Mesenchymal stem cell (in vitro differentiated cells and primary cell): ENCODE measurements at regions not wholly inside any gene's neighbourhood (a gene's known extent, or its start where the extent isn't known, plus 50 kb on each side); places are given as distances from the start of the nearest gene placed in this dataset.
A peak's percentile ranks its signal among the peaks of the same experiment; 100 is the strongest.

Source experiments
- DNase-seq: peaks from one replicate; pipeline ENCODE4 v3.0.0-alpha.2; 2013
- H2AFZ ChIP-seq: one replicate; pipeline ENCODE4 v1.6.1; 2013; ENCODE audit warnings: low read depth, mild to moderate bottlenecking, control low read depth, inconsistent platforms, low read length, moderate library complexity
- H2AK5ac ChIP-seq: 2 replicates; pipeline ENCODE4 v1.6.1; 2013; ENCODE audit warnings: low read length, moderate library complexity, mild to moderate bottlenecking, inconsistent platforms; ENCODE audit not compliant: severe bottlenecking
- H2BK120ac ChIP-seq: one replicate; pipeline ENCODE4 v1.6.1; 2013; ENCODE audit warnings: low read depth, mild to moderate bottlenecking, inconsistent platforms, low read length, moderate library complexity
- H2BK12ac ChIP-seq, 2 experiments: one replicate each; pipeline ENCODE4 v1.6.1; 2013; ENCODE audit warnings: inconsistent platforms in 2 of 2, low read length in 2 of 2, mild to moderate bottlenecking in 2 of 2, moderate library complexity in 2 of 2, control low read depth in 1 of 2
- H2BK15ac ChIP-seq: one replicate; pipeline ENCODE4 v1.6.1; 2013; ENCODE audit warnings: mild to moderate bottlenecking, low read depth, inconsistent platforms; ENCODE audit not compliant: poor library complexity, severe bottlenecking
- H2BK5ac ChIP-seq: 2 replicates; pipeline ENCODE4 v1.6.1; 2013; ENCODE audit warnings: low read depth, mild to moderate bottlenecking, low read length, control low read depth, inconsistent platforms; ENCODE audit not compliant: poor library complexity, severe bottlenecking
- H3K14ac ChIP-seq, 2 experiments: one replicate each; pipeline ENCODE4 v1.6.1; 2013; ENCODE audit warnings: inconsistent platforms in 2 of 2, low read length in 2 of 2, control low read depth in 1 of 2, mild to moderate bottlenecking in 1 of 2, moderate library complexity in 1 of 2
- H3K18ac ChIP-seq, 2 experiments: one replicate each; pipeline ENCODE4 v1.6.1; 2013; ENCODE audit warnings: inconsistent platforms in 2 of 2, low read length in 2 of 2, control low read depth in 1 of 2, low read depth in 1 of 2, mild to moderate bottlenecking in 1 of 2
- H3K23ac ChIP-seq, 2 experiments: one replicate each; pipeline ENCODE4 v1.6.1; 2013; ENCODE audit warnings: inconsistent platforms in 2 of 2, low read length in 2 of 2, mild to moderate bottlenecking in 2 of 2, moderate library complexity in 2 of 2, control low read depth in 1 of 2
- H3K27ac ChIP-seq: 2 replicates; pipeline ENCODE4 v1.5.1; 2013; ENCODE audit warnings: mild to moderate bottlenecking, moderate library complexity, low read length, control low read depth, inconsistent platforms; ENCODE audit not compliant: poor library complexity, severe bottlenecking
- H3K27me3 ChIP-seq, 2 experiments: 2 replicates each; pipeline versions ENCODE4 v1.6.1 to v1.7.0; 2013; ENCODE audit warnings: low read length in 2 of 2, mild to moderate bottlenecking in 2 of 2, moderate library complexity in 2 of 2, control low read depth in 1 of 2, inconsistent platforms in 1 of 2; ENCODE audit not compliant: control insufficient read depth in 1 of 2, insufficient read depth in 1 of 2
- H3K36me3 ChIP-seq, 2 experiments: 2 replicates each; pipeline versions ENCODE4 v1.6.1 to v1.7.0; 2013; ENCODE audit warnings: low read length in 2 of 2, control low read depth in 1 of 2, inconsistent platforms in 1 of 2, low read depth in 1 of 2, mild to moderate bottlenecking in 1 of 2; ENCODE audit not compliant: insufficient read depth in 2 of 2, control insufficient read depth in 1 of 2
- H3K4ac ChIP-seq, 2 experiments: one replicate each; pipeline ENCODE4 v1.6.1; 2013; ENCODE audit warnings: inconsistent platforms in 2 of 2, low read length in 2 of 2, mild to moderate bottlenecking in 2 of 2, moderate library complexity in 2 of 2, control low read depth in 1 of 2, low read depth in 1 of 2
- H3K4me1 ChIP-seq: 2 replicates; pipeline ENCODE4 v1.6.1; 2013; ENCODE audit warnings: low read depth, low read length, control low read depth; ENCODE audit not compliant: control insufficient read depth, insufficient read depth
- H3K4me2 ChIP-seq: 2 replicates; pipeline ENCODE4 v1.6.1; 2013; ENCODE audit warnings: low read length, mild to moderate bottlenecking, inconsistent platforms; ENCODE audit not compliant: poor library complexity, severe bottlenecking
- H3K4me3 ChIP-seq, 2 experiments: 2 replicates each; pipeline versions ENCODE4 v1.5.1 to v1.7.0; 2013; ENCODE audit warnings: low read length in 2 of 2, mild to moderate bottlenecking in 2 of 2, control low read depth in 1 of 2, low read depth in 1 of 2; ENCODE audit not compliant: insufficient read depth in 1 of 2
- H3K79me1 ChIP-seq: replicated peaks from 2 replicates; pipeline ENCODE4 v1.6.1; 2013; ENCODE audit warnings: mild to moderate bottlenecking, control low read depth, low read length, inconsistent platforms; ENCODE audit not compliant: poor library complexity, severe bottlenecking
- H3K9ac ChIP-seq: 2 replicates; pipeline ENCODE4 v1.7.0; 2013; ENCODE audit warnings: mild to moderate bottlenecking, low read length, moderate library complexity
- H3K9me3 ChIP-seq: 2 replicates; pipeline ENCODE4 v1.7.0; 2013; ENCODE audit warnings: mild to moderate bottlenecking, low read length; ENCODE audit not compliant: control insufficient read depth
- H4K8ac ChIP-seq: one replicate; pipeline ENCODE4 v1.6.1; 2013; ENCODE audit warnings: inconsistent platforms, mild to moderate bottlenecking, low read length, moderate library complexity
- H4K91ac ChIP-seq: one replicate; pipeline ENCODE4 v1.6.1; 2013; ENCODE audit warnings: mild to moderate bottlenecking, low read length, inconsistent platforms
- WGBS: methylation state at CpG from one replicate; pipeline ENCODE4 v1.1.7; 2013; ENCODE audit warnings: mixed read lengths; 5-methylcytosine and 5-hydroxymethylcytosine counted together

DNA sequence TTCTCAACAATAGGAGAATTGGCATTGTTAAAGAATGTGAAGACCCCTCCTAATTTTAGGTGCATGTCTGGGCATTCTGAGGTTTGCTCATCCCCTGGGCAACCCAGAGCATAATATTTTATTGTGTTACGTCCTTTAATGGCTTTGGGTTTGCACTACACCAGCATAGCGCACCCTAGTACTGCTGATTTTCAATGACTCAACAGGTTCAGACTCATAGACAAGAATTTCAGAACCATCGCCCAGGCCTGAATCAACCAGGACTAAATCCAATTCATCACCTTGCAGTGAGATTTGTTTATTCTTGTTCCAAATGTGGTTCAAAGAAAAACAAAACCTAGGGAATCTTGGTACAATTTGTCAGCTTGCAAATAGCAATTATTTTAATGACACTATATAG lies 137.8 kb upstream of the PHACTR1 start:
- H3K23ac ChIP-seq, result no peak overlapping the region
- no peak overlapping the region for H3K14ac ChIP-seq
- no peak overlapping the region for H3K9ac ChIP-seq
- no peaks in the 10 kb centered on the region for H3K9me3 ChIP-seq
- no peak overlapping the region for H3K4ac ChIP-seq
- H3K18ac ChIP-seq, result no peak overlapping the region
- no peaks in the 10 kb centered on the region for H3K27me3 ChIP-seq
- no peak overlapping the region for H2BK5ac ChIP-seq
- H4K8ac ChIP-seq, result no peak overlapping the region
- H3K4me3 ChIP-seq, result no peak overlapping the region
- H2AFZ ChIP-seq, result no peak overlapping the region
- H2BK15ac ChIP-seq, result no peak overlapping the region
- H3K4me1 ChIP-seq, result peaks cover 4% of the 10 kb centered on the region
- H2BK120ac ChIP-seq, result no peak overlapping the region
- H3K36me3 ChIP-seq, result no peaks in the 10 kb centered on the region
- 79% methylated on average over 2 of the region's 3 CpGs for WGBS
- H3K4me2 ChIP-seq, result no peak overlapping the region
- no peak for DNase-seq
- H3K27ac ChIP-seq, result peak overlapping the region; percentile 93
- H2AK5ac ChIP-seq, result no peak overlapping the region
- H2BK12ac ChIP-seq, result no peak overlapping the region
- no peaks in the 10 kb centered on the region for H3K79me1 ChIP-seq
- no peak overlapping the region for H4K91ac ChIP-seq

DNA sequence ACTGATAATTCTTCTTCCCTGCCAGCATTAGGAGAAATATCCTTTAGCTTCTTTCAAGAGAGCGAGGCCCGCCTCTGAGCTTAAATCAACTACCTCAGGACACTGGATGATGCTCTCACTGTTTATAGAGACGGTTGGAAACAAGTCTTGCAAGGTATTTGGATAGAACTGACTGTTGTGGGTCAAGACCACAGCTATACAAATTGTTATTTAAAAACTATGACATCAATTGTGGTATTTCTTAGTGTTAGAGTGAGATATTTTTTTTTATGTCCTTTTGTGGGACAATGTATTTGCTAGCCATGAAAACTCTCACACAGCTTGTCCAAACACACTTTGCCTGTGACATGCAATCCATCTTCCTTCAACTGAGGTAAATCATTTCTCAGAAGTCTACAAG lies 136.3 kb upstream of the PHACTR1 start:
- Histone ChIP-seq H3K14ac (no peak overlapping the region), H3K27ac (no peak overlapping the region), H4K91ac (no peak overlapping the region), H3K36me3 (no peaks in the 10 kb centered on the region), H4K8ac (no peak overlapping the region), H3K4me3 (no peak overlapping the region), H2BK5ac (no peak overlapping the region), H2BK12ac (no peak overlapping the region), H3K4me2 (no peak overlapping the region), H3K27me3 (no peaks in the 10 kb centered on the region), H2BK15ac (no peak overlapping the region), H2AFZ (no peak overlapping the region), H3K4ac (no peak overlapping the region), H3K9ac (no peak overlapping the region), H3K23ac (no peak overlapping the region), H3K79me1 (no peaks in the 10 kb centered on the region), H2AK5ac (no peak overlapping the region), H2BK120ac (no peak overlapping the region), H3K9me3 (no peaks in the 10 kb centered on the region), H3K18ac (no peak overlapping the region), H3K4me1 (peaks cover 4% of the 10 kb centered on the region)
- WGBS, result 100% methylated on average over 3 of the region's 3 CpGs
- peak; percentile 36 for DNase-seq

DNA sequence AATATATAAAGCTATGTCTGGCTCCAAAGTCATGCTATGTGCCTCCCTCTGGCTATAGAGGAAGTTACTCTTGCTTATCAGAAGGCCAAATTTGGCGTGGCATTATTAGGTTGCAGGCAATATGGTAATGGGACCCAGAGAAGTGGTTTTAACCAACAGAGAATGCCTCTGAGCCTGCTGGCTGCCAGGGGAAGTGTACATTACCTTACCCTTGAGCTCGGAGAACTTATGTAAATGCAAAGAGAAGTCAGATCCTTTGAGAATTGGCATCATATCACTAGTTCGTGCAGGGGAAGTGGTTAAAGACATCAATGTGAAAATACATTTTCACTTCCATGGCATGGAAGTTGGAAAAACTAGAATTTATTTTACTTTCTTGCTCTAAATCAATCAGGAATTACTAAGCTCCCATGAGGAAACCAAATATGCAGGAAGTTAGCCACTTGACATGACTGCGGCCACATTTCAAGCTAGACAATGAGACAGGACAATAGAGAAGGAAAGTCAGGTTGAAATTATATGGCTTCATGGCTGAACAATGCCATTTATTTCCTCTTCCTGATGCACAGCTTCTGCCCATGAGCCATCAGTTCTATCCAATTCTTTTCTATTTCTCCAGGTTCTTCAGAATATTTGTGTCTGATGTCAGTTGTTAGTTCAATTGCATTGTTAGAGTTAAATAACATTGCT lies 134.0 kb upstream of the PHACTR1 start:
- Histone ChIP-seq H3K4me2 (no peak overlapping the region), H3K9me3 (no peaks in the 10 kb centered on the region), H2AK5ac (no peak overlapping the region), H3K4me1 (peaks cover 1% of the 10 kb centered on the region), H3K14ac (no peak overlapping the region), H3K27ac (no peak overlapping the region), H3K27me3 (no peaks in the 10 kb centered on the region), H4K8ac (no peak overlapping the region), H3K36me3 (no peaks in the 10 kb centered on the region), H3K79me1 (no peaks in the 10 kb centered on the region), H2BK15ac (no peak overlapping the region), H3K4me3 (no peak overlapping the region), H2BK120ac (no peak overlapping the region), H3K4ac (no peak overlapping the region), H2AFZ (no peak overlapping the region), H2BK12ac (no peak overlapping the region), H3K18ac (no peak overlapping the region), H3K23ac (no peak overlapping the region), H3K9ac (no peak overlapping the region), H2BK5ac (no peak overlapping the region), H4K91ac (no peak overlapping the region)
- WGBS, result 85% methylated on average over 3 of the region's 4 CpGs
- no peak for DNase-seq

DNA sequence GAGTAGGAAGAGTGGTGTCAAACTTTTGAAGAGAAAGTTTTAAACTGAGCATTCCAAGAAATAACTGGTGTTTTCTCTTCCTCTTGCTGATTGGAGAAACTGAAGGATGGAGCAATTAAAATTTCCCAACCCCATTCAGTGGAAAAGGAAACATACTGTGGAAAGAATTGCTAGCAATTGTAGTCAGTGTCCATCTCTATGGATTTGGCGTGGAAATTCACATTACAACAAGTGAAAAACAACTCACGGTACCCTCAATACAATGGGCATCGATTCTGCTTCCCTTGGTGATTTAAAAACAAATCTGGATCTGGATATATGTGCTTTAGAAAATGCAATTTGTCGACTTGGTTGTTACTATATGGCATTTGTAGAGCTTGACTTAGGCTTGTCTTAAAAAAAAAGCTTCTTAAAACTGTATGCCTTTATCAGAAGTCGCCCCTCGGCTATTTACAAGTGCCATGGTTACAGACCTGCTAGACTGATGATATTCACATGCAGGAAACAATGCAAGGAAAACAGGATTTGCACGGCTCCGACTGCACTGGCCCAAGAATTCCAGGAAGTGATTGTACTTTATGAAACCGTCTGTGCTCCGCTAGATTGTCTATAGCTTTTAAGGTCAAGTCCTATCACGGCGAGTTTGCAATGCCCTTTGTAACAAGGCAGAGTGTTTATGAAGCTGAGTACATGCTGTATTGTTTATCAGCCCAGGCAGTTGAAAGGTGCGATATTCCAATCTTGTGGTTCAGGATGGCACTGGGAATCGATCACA lies 131.7 kb upstream of the PHACTR1 start:
- H3K27me3 ChIP-seq, result no peaks in the 10 kb centered on the region
- H2BK120ac ChIP-seq, result no peak overlapping the region
- H3K4ac ChIP-seq, result no peak overlapping the region
- no peak overlapping the region for H3K4me2 ChIP-seq
- H3K9ac ChIP-seq, result no peak overlapping the region
- no peak overlapping the region for H3K23ac ChIP-seq
- H3K14ac ChIP-seq, result no peak overlapping the region
- no peaks in the 10 kb centered on the region for H3K79me1 ChIP-seq
- no peak overlapping the region for H2BK15ac ChIP-seq
- H3K27ac ChIP-seq, result no peak overlapping the region
- no peak overlapping the region for H4K91ac ChIP-seq
- no peak overlapping the region for H2AFZ ChIP-seq
- H3K18ac ChIP-seq, result no peak overlapping the region
- H3K9me3 ChIP-seq, result no peaks in the 10 kb centered on the region
- H3K36me3 ChIP-seq, result no peaks in the 10 kb centered on the region
- H2BK12ac ChIP-seq, result no peak overlapping the region
- no peak for DNase-seq
- no peaks in the 10 kb centered on the region for H3K4me1 ChIP-seq
- 90% methylated on average over 13 of the region's 14 CpGs for WGBS
- H2BK5ac ChIP-seq, result no peak overlapping the region
- no peak overlapping the region for H4K8ac ChIP-seq
- no peak overlapping the region for H2AK5ac ChIP-seq
- no peak overlapping the region for H3K4me3 ChIP-seq
